ENCODE measurements at regions not wholly inside any gene's neighbourhood (a gene's known extent, or its start where the extent isn't known, plus 50 kb on each side); places are given as distances from the start of the nearest gene placed in this dataset.

DNA sequence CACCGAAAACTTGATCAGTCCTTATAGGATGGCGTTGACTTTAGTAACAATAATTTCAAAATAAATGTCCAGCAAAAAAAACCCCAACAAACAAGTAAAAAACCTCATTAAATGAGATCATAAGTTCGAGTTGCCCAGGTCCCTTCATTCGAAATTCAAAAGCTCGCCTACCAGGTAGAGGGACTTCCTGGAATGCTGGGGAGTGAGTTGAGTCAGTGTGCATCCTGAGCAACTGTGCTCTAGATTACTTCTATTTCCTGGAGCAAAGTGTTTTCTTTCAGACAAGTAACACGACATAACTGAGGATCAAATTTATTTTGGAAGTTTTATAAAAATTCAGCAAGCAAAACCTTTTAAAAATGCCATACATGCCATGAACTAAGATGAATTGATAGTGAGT is 511.9 kb upstream of the CITED2 start:
- no peak for TF ChIP-seq EZH2 (IDR thresholded peaks at IDR 0.05; ENCODE audit: insufficient read depth, poor library complexity, severe bottlenecking)
- TF ChIP-seq EZH2phosphoT487 (IDR thresholded peaks at IDR 0.05; ENCODE audit: insufficient read depth, low read depth) = no peak

All from GM23248 (cell line).